HL-60 (cell line): ENCODE measurements at regions not wholly inside any gene's neighbourhood (a gene's known extent, or its start where the extent isn't known, plus 50 kb on each side); places are given as distances from the start of the nearest gene placed in this dataset.

Source experiments
- DNase-seq, 2 experiments: peaks; one replicate each; pipeline ENCODE4 v3.0.0-alpha.2; 2010 to 2020; ENCODE audit warnings: low read depth in 1 of 2, low spot score in 1 of 2
- H3K27ac ChIP-seq: fragments of 250-450 bp; sonication (Bioruptor Pico); replicated peaks from 2 replicates; pipeline ENCODE4 v1.5.1; 2020; ENCODE audit warnings: mild to moderate bottlenecking, moderate library complexity
- H3K27me3 ChIP-seq: fragments of 250-450 bp; sonication (Bioruptor Pico); 2 replicates; pipeline ENCODE4 v1.5.1; 2021; ENCODE audit warnings: mild to moderate bottlenecking, moderate library complexity; ENCODE audit not compliant: insufficient read depth, poor library complexity, severe bottlenecking
- H3K4me3 ChIP-seq: replicated peaks from 2 replicates; pipeline ENCODE4 v1.5.1; 2011; ENCODE audit warnings: mild to moderate bottlenecking, control low read depth, low read length; ENCODE audit not compliant: insufficient read depth
- CTCF ChIP-seq: IDR thresholded peaks from one replicate; pipeline ENCODE4 v1.5.1; 2011; ENCODE audit warnings: low read length, control low read depth, inconsistent platforms; ENCODE audit not compliant: insufficient read depth
- GABPA ChIP-seq: IDR thresholded peaks from 2 replicates; pipeline ENCODE4 v1.6.1; 2012; ENCODE audit warnings: low read depth
- POLR2AphosphoS5 ChIP-seq: IDR thresholded peaks from 2 replicates; pipeline ENCODE4 v1.6.1; 2012; ENCODE audit warnings: low read depth
- REST ChIP-seq: IDR thresholded peaks from 2 replicates; pipeline ENCODE4 v1.6.1; 2012; ENCODE audit warnings: low read depth; ENCODE audit not compliant: insufficient replicate concordance
- SPI1 ChIP-seq: IDR thresholded peaks from 2 replicates; pipeline ENCODE4 v1.6.1; 2012; ENCODE audit warnings: low read depth, mild to moderate bottlenecking, borderline replicate concordance

DNA sequence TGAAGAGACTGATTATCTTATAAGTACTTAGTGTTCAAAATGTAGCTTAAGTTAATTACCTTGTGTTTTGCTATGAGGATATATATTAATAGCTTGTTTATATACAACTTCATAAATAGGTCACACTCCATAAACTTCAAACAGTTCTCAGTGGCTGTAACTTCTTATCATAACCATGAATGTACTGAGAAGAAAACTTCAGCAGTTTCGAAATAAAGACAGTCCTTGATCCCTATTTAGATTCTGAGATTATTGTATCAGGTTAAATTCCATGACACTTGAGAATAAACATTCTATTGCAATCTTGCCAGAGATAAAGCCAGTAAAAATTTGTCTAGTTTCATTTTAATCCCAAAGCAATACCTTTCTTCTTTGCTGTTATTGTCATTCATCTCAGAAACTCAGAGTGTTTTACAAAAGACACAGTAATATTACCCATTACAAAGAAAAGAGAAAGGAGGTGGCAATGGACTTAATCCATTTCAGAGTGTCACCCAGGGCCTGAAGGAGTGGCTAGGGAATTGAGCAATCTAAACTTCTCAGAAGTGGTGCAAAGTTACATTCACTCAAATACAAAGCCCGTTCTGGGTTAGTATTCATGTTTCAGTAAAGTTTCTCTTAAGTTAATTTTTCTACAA, 403.6 kb downstream of the SEMA3D start:
- H3K4me3 ChIP-seq, result no peak overlapping the region
- H3K27ac ChIP-seq, result no peak overlapping the region

DNA sequence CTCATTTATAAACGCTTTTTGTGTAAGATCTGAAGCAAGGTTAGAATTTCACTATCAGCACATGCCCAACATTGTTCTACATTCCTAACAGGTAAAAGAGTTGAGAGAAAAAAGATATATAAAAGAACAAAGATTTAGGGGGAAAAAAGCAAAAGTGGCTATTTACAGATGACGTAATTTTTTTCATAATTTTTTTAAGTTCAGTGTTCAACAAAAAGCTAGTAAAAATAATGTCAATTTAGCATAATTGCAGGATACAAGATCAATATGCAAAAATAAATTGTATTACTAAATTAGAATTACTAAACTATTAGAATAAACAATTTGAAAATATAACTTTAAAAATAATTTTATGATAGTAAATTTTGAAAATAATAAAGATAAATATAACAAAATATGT, 405.0 kb downstream of the SEMA3D start:
- no peak overlapping the region for H3K4me3 ChIP-seq
- no peak overlapping the region for H3K27ac ChIP-seq
- H3K27me3 ChIP-seq, result no peaks in the 10 kb centered on the region
- TF ChIP-seq GABPA, result no peak
- no peak for TF ChIP-seq REST
- TF ChIP-seq POLR2AphosphoS5, result no peak
- TF ChIP-seq CTCF, result no peak
- no peak for TF ChIP-seq SPI1
- no peak for DNase-seq

More for the DNA sequence above, 403.6 kb downstream of the SEMA3D start:
- no peaks in the 10 kb centered on the region for H3K27me3 ChIP-seq
- no peak for DNase-seq
- TF ChIP-seq GABPA (no peak), REST (no peak), POLR2AphosphoS5 (no peak)

- H3K27me3 ChIP-seq, result no peaks in the 10 kb centered on the region
- no peak for DNase-seq
- no peak overlapping the region for H3K4me3 ChIP-seq
- no peak overlapping the region for H3K27ac ChIP-seq
- TF ChIP-seq GABPA (no peak), REST (no peak), SPI1 (no peak), CTCF (no peak), POLR2AphosphoS5 (no peak)
Measured at GRCh38 chr7:84780158-84781124, 406.4 kb downstream of the SEMA3D start.
